Upper lobe of right lung (tissue), 1 donor: ENCODE measurements at regions not wholly inside any gene's neighbourhood (a gene's known extent, or its start where the extent isn't known, plus 50 kb on each side); places are given as distances from the start of the nearest gene placed in this dataset.

ENCODE experiments used
- ATAC-seq: fragments of 200-7000 bp; cut with Tn5 transposase; one replicate; pipeline ENCODE4 v1.9.1; 2020; ENCODE audit warnings: mild to moderate bottlenecking, moderate library complexity
- DNase-seq: peaks from one replicate; pipeline ENCODE4 v3.0.0-alpha.2; 2020
- H3K27ac ChIP-seq: fragments of 200-600 bp; one replicate; pipeline ENCODE4 v1.8.0; 2022
- H3K27me3 ChIP-seq: fragments of 200-600 bp; one replicate; pipeline ENCODE4 v1.8.0; 2022; ENCODE audit warnings: mild to moderate bottlenecking
- H3K36me3 ChIP-seq: fragments of 200-600 bp; one replicate; pipeline ENCODE4 v1.8.0; 2022
- H3K4me1 ChIP-seq: fragments of 200-600 bp; one replicate; pipeline ENCODE4 v1.8.0; 2022
- H3K4me3 ChIP-seq: fragments of 200-600 bp; one replicate; pipeline ENCODE4 v1.8.0; 2022; ENCODE audit warnings: mild to moderate bottlenecking
- H3K9me3 ChIP-seq: fragments of 200-600 bp; one replicate; pipeline ENCODE4 v1.8.0; 2022
- CTCF ChIP-seq: fragments of 200-600 bp; IDR thresholded peaks from one replicate; pipeline ENCODE4 v1.8.0; 2022; ENCODE audit warnings: antibody characterized with exemption
- intact Hi-C: fragments of 100-400 bp; cut with DNase I; formaldehyde crosslinking; loops from one replicate; pipeline ENCODE4 v1.11.0; 2022
- donor health status: DM: no; HTN: yes; CAD: no; lungs with severe emphysema.

GRCh38 chr5:39631958-39632357 is 207.2 kb upstream of the DAB2 start:
- no peaks in the 10 kb centered on the region for H3K9me3 ChIP-seq
- H3K27me3 ChIP-seq, result no peaks in the 10 kb centered on the region
- no peaks in the 10 kb centered on the region for H3K4me1 ChIP-seq
- DNase-seq (no peak), ATAC-seq (no peak)
- H3K4me3 ChIP-seq, result no peak overlapping the region
- no peaks in the 10 kb centered on the region for H3K36me3 ChIP-seq
- no peak for TF ChIP-seq CTCF
- intact Hi-C loops, result no loop called here
- H3K27ac ChIP-seq, result no peak overlapping the region

GRCh38 chr5:39629946-39630345 is 205.2 kb upstream of the DAB2 start:
- ATAC-seq (no peak), DNase-seq (no peak)
- H3K27me3 ChIP-seq, result no peaks in the 10 kb centered on the region
- no peak overlapping the region for H3K4me3 ChIP-seq
- no peak overlapping the region for H3K27ac ChIP-seq
- intact Hi-C loops, result no loop called here
- no peaks in the 10 kb centered on the region for H3K9me3 ChIP-seq
- TF ChIP-seq CTCF, result no peak
- no peaks in the 10 kb centered on the region for H3K4me1 ChIP-seq
- no peaks in the 10 kb centered on the region for H3K36me3 ChIP-seq

- H3K9me3 ChIP-seq, result no peaks in the 10 kb centered on the region
- no peak overlapping the region for H3K4me3 ChIP-seq
- no peak for TF ChIP-seq CTCF
- no peak for ATAC-seq
- intact Hi-C loops, result no loop called here
- no peak for DNase-seq
- no peaks in the 10 kb centered on the region for H3K4me1 ChIP-seq
- no peaks in the 10 kb centered on the region for H3K27me3 ChIP-seq
- H3K27ac ChIP-seq, result no peak overlapping the region
- no peaks in the 10 kb centered on the region for H3K36me3 ChIP-seq
These were observed 203.6 kb upstream of the DAB2 start for GRCh38 chr5:39628348-39628747.

- Histone ChIP-seq H3K27me3 (no peaks in the 10 kb centered on the region), H3K4me1 (no peaks in the 10 kb centered on the region), H3K4me3 (no peak overlapping the region), H3K36me3 (no peaks in the 10 kb centered on the region), H3K9me3 (no peaks in the 10 kb centered on the region), H3K27ac (no peak overlapping the region)
- intact Hi-C loops, result no loop called here
- no peak for TF ChIP-seq CTCF
- DNase-seq, result no peak
- ATAC-seq, result no peak
These were observed 200.1 kb upstream of the DAB2 start for GRCh38 chr5:39624890-39625289.

- no peaks in the 10 kb centered on the region for H3K27me3 ChIP-seq
- no peak for TF ChIP-seq CTCF
- H3K36me3 ChIP-seq, result no peaks in the 10 kb centered on the region
- DNase-seq (no peak), ATAC-seq (peak; percentile 72)
- intact Hi-C loops, result no loop called here
- H3K27ac ChIP-seq, result no peak overlapping the region
- H3K9me3 ChIP-seq, result no peaks in the 10 kb centered on the region
- H3K4me3 ChIP-seq, result no peak overlapping the region
- H3K4me1 ChIP-seq, result no peaks in the 10 kb centered on the region
These were observed 199.6 kb upstream of the DAB2 start for GRCh38 chr5:39624268-39624886.

- Histone ChIP-seq H3K4me3 (no peak overlapping the region), H3K9me3 (no peaks in the 10 kb centered on the region), H3K27ac (no peak overlapping the region), H3K27me3 (no peaks in the 10 kb centered on the region), H3K36me3 (no peaks in the 10 kb centered on the region), H3K4me1 (no peaks in the 10 kb centered on the region)
- TF ChIP-seq CTCF, result no peak
- ATAC-seq (no peak), DNase-seq (no peak)
- intact Hi-C loops, result no loop called here
These were observed 198.6 kb upstream of the DAB2 start for GRCh38 chr5:39623291-39623865.
